Activated B cell treated with CpG ODN at 0.5 μM for 24 hours (primary cell): ENCODE measurements at regions not wholly inside any gene's neighbourhood (a gene's known extent, or its start where the extent isn't known, plus 50 kb on each side); places are given as distances from the start of the nearest gene placed in this dataset.
"Not testable (repeated sequence)": the region's sequence is repeated elsewhere in the genome, so short reads cannot be mapped to it uniquely, and the experiment has no call there.

Experiments used
- ATAC-seq: fragments of 200-7000 bp; cut with Tn5 transposase; one replicate; pipeline ENCODE4 v1.10.0; 2021; ENCODE audit warnings: low read depth, mild to moderate bottlenecking, moderate library complexity
- CTCF ChIA-PET: fragments of 350-600 bp; sonication (Branson Sonifier 250); formaldehyde crosslinking; loops from one replicate; lab custom pipeline; 2021; ENCODE audit warnings: antibody characterized with exemption; lab: Charles Lee
- POLR2A ChIA-PET: fragments of 350-600 bp; sonication (Branson Sonifier 250); formaldehyde crosslinking; loops from one replicate; lab custom pipeline; 2021; ENCODE audit warnings: antibody characterized with exemption; lab: Charles Lee
- DNase-seq: peaks from one replicate; pipeline ENCODE4 v3.0.0; 2022
- H3K27ac Mint-ChIP-seq: one replicate; pipeline ENCODE4 v1.8.0; 2020; ENCODE audit warnings: mixed read lengths
- H3K27me3 Mint-ChIP-seq: one replicate; pipeline ENCODE4 v1.8.0; 2021; ENCODE audit warnings: mixed read lengths
- H3K36me3 Mint-ChIP-seq: one replicate; pipeline ENCODE4 v1.8.0; 2021; ENCODE audit warnings: low read depth, mixed read lengths
- H3K4me1 Mint-ChIP-seq: one replicate; pipeline ENCODE4 v1.8.0; 2021; ENCODE audit warnings: mixed read lengths
- H3K4me3 Mint-ChIP-seq: one replicate; pipeline ENCODE4 v1.8.0; 2020; ENCODE audit warnings: mild to moderate bottlenecking, mixed read lengths
- H3K9me3 Mint-ChIP-seq: one replicate; pipeline ENCODE4 v1.8.0; 2020; ENCODE audit warnings: mixed read lengths
- CTCF ChIP-seq: fragments of 200-600 bp; IDR thresholded peaks from one replicate; pipeline ENCODE4 v1.8.0; 2022; ENCODE audit warnings: antibody characterized with exemption, mild to moderate bottlenecking
- intact Hi-C: fragments of 100-400 bp; cut with micrococcal nuclease; formaldehyde crosslinking; loops from one replicate; pipeline ENCODE4 v1.15.1; 2024

GRCh38 chr9:750249-750967 is 91.1 kb upstream of the DMRT1 start:
- Mint-ChIP-seq H3K4me1 (peaks cover 25% of the 10 kb centered on the region), H3K27me3 (peaks cover 3% of the 10 kb centered on the region), H3K9me3 (no peaks in the 10 kb centered on the region), H3K4me3 (peak overlapping the region; percentile 2), H3K27ac (no peak overlapping the region), H3K36me3 (no peaks in the 10 kb centered on the region)
- ChIA-PET CTCF (no interaction called here), POLR2A (no interaction called here)
- DNase-seq (no peak), ATAC-seq (no peak)
- TF ChIP-seq CTCF, result no peak
- intact Hi-C loops, result no loop called here

- ATAC-seq (no peak), DNase-seq (no peak)
- Mint-ChIP-seq H3K36me3 (no peaks in the 10 kb centered on the region), H3K27ac (no peak overlapping the region), H3K27me3 (peaks cover 6% of the 10 kb centered on the region), H3K4me1 (peaks cover 25% of the 10 kb centered on the region), H3K4me3 (peak overlapping the region; percentile 24), H3K9me3 (no peaks in the 10 kb centered on the region)
- ChIA-PET CTCF (no interaction called here), POLR2A (no interaction called here)
- intact Hi-C loops, result no loop called here
- TF ChIP-seq CTCF, result no peak
These were observed 90.1 kb upstream of the DMRT1 start for GRCh38 chr9:751137-752051.

GRCh38 chr9:752201-752600 is 89.3 kb upstream of the DMRT1 start:
- intact Hi-C loops, result no loop called here
- Mint-ChIP-seq H3K27me3 (peaks cover 6% of the 10 kb centered on the region), H3K9me3 (no peaks in the 10 kb centered on the region), H3K27ac (no peak overlapping the region), H3K4me3 (no peak overlapping the region), H3K36me3 (no peaks in the 10 kb centered on the region), H3K4me1 (peaks cover 25% of the 10 kb centered on the region)
- no peak for TF ChIP-seq CTCF
- ATAC-seq (no peak), DNase-seq (no peak)
- ChIA-PET POLR2A (no interaction called here), CTCF (no interaction called here)

- H3K27ac Mint-ChIP-seq, result no peak overlapping the region
- ChIA-PET POLR2A (no interaction called here), CTCF (no interaction called here)
- ATAC-seq, result no peak
- DNase-seq, result no peak
- H3K4me1 Mint-ChIP-seq, result peaks cover 25% of the 10 kb centered on the region
- H3K9me3 Mint-ChIP-seq, result no peaks in the 10 kb centered on the region
- H3K36me3 Mint-ChIP-seq, result no peaks in the 10 kb centered on the region
- H3K4me3 Mint-ChIP-seq, result no peak overlapping the region
- no peak for TF ChIP-seq CTCF
- H3K27me3 Mint-ChIP-seq, result peaks cover 8% of the 10 kb centered on the region
- intact Hi-C loops, result no loop called here
These were observed 88.8 kb upstream of the DMRT1 start for GRCh38 chr9:752681-753200.

DNA sequence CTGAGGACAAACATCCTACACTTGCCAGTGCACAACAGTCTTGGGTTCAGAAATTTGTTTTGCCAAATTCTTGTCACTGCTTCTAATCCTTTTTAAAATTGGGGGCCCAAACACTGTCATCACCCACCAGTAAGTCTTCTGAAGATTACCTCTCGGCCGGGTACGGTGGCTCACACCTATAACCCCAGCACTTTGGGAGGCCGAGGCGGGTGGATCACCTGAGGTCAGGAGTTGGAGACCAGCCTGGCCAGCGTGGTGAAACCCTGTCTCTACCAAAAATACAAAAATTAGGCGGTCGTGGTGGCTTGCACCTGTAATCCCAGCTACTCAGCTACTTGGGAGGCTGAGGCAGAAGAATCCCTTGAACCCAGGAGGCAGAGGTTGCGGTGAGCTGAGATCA is 87.8 kb upstream of the DMRT1 start:
- ATAC-seq, H3K27ac Mint-ChIP-seq, CTCF ChIA-PET, H3K27me3 Mint-ChIP-seq, H3K4me3 Mint-ChIP-seq, H3K9me3 Mint-ChIP-seq, POLR2A ChIA-PET, intact Hi-C loops, DNase-seq, H3K36me3 Mint-ChIP-seq: not testable (repeated sequence)
- H3K4me1 Mint-ChIP-seq, result peaks cover 25% of the 10 kb centered on the region
